ENCODE measurements at regions not wholly inside any gene's neighbourhood (a gene's known extent, or its start where the extent isn't known, plus 50 kb on each side); places are given as distances from the start of the nearest gene placed in this dataset.

GRCh38 chr5:10896016-10896415 lies 135.0 kb upstream of the DAP start:
- TF ChIP-seq CTCF (IDR thresholded peaks at IDR 0.05) = no peak
- TF ChIP-seq POLR2A (IDR thresholded peaks at IDR 0.05) = no peak

Measured in thyroid gland (tissue), 4 donors.